ENCODE measurements at regions not wholly inside any gene's neighbourhood (a gene's known extent, or its start where the extent isn't known, plus 50 kb on each side); places are given as distances from the start of the nearest gene placed in this dataset.
"Not testable (repeated sequence)": the region's sequence is repeated elsewhere in the genome, so short reads cannot be mapped to it uniquely, and the experiment has no call there.

GRCh38 chr9:90521811-90522570, 120.6 kb downstream of the DIRAS2 start:
- no peak for DNase-seq

- DNase-seq, result no peak
Measured at GRCh38 chr9:90523958-90524357, 118.7 kb downstream of the DIRAS2 start.

GRCh38 chr9:90526386-90526785, 116.2 kb downstream of the DIRAS2 start:
- no peak for DNase-seq

GRCh38 chr9:90536094-90536493, 106.5 kb downstream of the DIRAS2 start:
- DNase-seq, result not testable (repeated sequence)

GRCh38 chr9:90538566-90538965, 104.1 kb downstream of the DIRAS2 start:
- no peak for DNase-seq

GRCh38 chr9:90539286-90539685, 103.3 kb downstream of the DIRAS2 start:
- DNase-seq, result no peak

- DNase-seq, result no peak
Measured at GRCh38 chr9:90540734-90541133, 101.9 kb downstream of the DIRAS2 start.

- no peak for DNase-seq
Measured at GRCh38 chr9:90544488-90544887, 98.1 kb downstream of the DIRAS2 start.

GRCh38 chr9:90546200-90546599, 96.4 kb downstream of the DIRAS2 start:
- DNase-seq, result peak; percentile 19

- no peak for DNase-seq
Measured at GRCh38 chr9:90547896-90548295, 94.7 kb downstream of the DIRAS2 start.

- no peak for DNase-seq
Measured at GRCh38 chr9:90552317-90552716, 90.3 kb downstream of the DIRAS2 start.

- no peak for DNase-seq
Measured at GRCh38 chr9:90555351-90556057, 87.1 kb downstream of the DIRAS2 start.

- no peak for DNase-seq
Measured at GRCh38 chr9:90556897-90557675, 85.5 kb downstream of the DIRAS2 start.

- no peak for DNase-seq
Measured at GRCh38 chr9:90559075-90560073, 83.2 kb downstream of the DIRAS2 start.

Measured in NCI-H510A treated with DMSO at 0.1 percent for 48 hours (cell line).